HL-60 (cell line): ENCODE measurements at regions not wholly inside any gene's neighbourhood (a gene's known extent, or its start where the extent isn't known, plus 50 kb on each side); places are given as distances from the start of the nearest gene placed in this dataset.
"Not testable (repeated sequence)": the region's sequence is repeated elsewhere in the genome, so short reads cannot be mapped to it uniquely, and the experiment has no call there.

ENCODE experiments used
- DNase-seq, 2 experiments: peaks; one replicate each; pipeline ENCODE4 v3.0.0-alpha.2; 2010 to 2020; ENCODE audit warnings: low read depth in 1 of 2, low spot score in 1 of 2
- H3K27ac ChIP-seq: fragments of 250-450 bp; sonication (Bioruptor Pico); replicated peaks from 2 replicates; pipeline ENCODE4 v1.5.1; 2020; ENCODE audit warnings: mild to moderate bottlenecking, moderate library complexity
- H3K27me3 ChIP-seq: fragments of 250-450 bp; sonication (Bioruptor Pico); 2 replicates; pipeline ENCODE4 v1.5.1; 2021; ENCODE audit warnings: mild to moderate bottlenecking, moderate library complexity; ENCODE audit not compliant: insufficient read depth, poor library complexity, severe bottlenecking
- H3K4me3 ChIP-seq: replicated peaks from 2 replicates; pipeline ENCODE4 v1.5.1; 2011; ENCODE audit warnings: mild to moderate bottlenecking, control low read depth, low read length; ENCODE audit not compliant: insufficient read depth
- GABPA ChIP-seq: IDR thresholded peaks from 2 replicates; pipeline ENCODE4 v1.6.1; 2012; ENCODE audit warnings: low read depth
- POLR2AphosphoS5 ChIP-seq: IDR thresholded peaks from 2 replicates; pipeline ENCODE4 v1.6.1; 2012; ENCODE audit warnings: low read depth
- SPI1 ChIP-seq: IDR thresholded peaks from 2 replicates; pipeline ENCODE4 v1.6.1; 2012; ENCODE audit warnings: low read depth, mild to moderate bottlenecking, borderline replicate concordance
- TF ChIP-seq, protein P1 (sequence below): IDR thresholded peaks from one replicate; pipeline ENCODE4 v1.5.1; 2011; ENCODE audit warnings: low read length, control low read depth, inconsistent platforms; ENCODE audit not compliant: insufficient read depth
- TF ChIP-seq, protein P2 (sequence below): IDR thresholded peaks from 2 replicates; pipeline ENCODE4 v1.6.1; 2012; ENCODE audit warnings: low read depth; ENCODE audit not compliant: insufficient replicate concordance

DNA sequence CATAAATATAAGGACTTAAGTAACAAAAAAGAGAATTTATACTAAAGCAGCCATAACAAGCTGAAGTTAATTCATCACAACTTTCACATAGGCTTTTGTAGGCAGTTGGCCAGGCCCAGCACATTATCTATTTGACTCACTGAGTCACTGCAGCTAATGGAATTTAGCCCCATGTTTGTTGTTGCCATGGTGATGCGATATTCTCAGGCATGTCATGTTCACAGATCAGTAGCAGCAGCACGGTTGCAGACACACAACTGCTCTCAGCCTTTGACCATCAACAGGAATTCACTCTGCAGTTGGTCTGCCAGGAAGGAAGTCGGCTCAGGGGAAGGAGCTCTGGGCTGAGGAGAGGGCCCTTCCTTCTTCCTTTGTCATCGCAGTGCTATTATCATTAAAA, 639.8 kb downstream of the TMEM182 start:
- Histone ChIP-seq H3K4me3 (no peak overlapping the region), H3K27me3 (no peaks in the 10 kb centered on the region), H3K27ac (no peak overlapping the region)
- no peak for DNase-seq
- no peak for TF ChIP-seq GABPA
- TF ChIP-seq POLR2AphosphoS5: no peak
- TF ChIP-seq, protein P1, sequence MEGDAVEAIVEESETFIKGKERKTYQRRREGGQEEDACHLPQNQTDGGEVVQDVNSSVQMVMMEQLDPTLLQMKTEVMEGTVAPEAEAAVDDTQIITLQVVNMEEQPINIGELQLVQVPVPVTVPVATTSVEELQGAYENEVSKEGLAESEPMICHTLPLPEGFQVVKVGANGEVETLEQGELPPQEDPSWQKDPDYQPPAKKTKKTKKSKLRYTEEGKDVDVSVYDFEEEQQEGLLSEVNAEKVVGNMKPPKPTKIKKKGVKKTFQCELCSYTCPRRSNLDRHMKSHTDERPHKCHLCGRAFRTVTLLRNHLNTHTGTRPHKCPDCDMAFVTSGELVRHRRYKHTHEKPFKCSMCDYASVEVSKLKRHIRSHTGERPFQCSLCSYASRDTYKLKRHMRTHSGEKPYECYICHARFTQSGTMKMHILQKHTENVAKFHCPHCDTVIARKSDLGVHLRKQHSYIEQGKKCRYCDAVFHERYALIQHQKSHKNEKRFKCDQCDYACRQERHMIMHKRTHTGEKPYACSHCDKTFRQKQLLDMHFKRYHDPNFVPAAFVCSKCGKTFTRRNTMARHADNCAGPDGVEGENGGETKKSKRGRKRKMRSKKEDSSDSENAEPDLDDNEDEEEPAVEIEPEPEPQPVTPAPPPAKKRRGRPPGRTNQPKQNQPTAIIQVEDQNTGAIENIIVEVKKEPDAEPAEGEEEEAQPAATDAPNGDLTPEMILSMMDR: no peak
- TF ChIP-seq, protein P2, sequence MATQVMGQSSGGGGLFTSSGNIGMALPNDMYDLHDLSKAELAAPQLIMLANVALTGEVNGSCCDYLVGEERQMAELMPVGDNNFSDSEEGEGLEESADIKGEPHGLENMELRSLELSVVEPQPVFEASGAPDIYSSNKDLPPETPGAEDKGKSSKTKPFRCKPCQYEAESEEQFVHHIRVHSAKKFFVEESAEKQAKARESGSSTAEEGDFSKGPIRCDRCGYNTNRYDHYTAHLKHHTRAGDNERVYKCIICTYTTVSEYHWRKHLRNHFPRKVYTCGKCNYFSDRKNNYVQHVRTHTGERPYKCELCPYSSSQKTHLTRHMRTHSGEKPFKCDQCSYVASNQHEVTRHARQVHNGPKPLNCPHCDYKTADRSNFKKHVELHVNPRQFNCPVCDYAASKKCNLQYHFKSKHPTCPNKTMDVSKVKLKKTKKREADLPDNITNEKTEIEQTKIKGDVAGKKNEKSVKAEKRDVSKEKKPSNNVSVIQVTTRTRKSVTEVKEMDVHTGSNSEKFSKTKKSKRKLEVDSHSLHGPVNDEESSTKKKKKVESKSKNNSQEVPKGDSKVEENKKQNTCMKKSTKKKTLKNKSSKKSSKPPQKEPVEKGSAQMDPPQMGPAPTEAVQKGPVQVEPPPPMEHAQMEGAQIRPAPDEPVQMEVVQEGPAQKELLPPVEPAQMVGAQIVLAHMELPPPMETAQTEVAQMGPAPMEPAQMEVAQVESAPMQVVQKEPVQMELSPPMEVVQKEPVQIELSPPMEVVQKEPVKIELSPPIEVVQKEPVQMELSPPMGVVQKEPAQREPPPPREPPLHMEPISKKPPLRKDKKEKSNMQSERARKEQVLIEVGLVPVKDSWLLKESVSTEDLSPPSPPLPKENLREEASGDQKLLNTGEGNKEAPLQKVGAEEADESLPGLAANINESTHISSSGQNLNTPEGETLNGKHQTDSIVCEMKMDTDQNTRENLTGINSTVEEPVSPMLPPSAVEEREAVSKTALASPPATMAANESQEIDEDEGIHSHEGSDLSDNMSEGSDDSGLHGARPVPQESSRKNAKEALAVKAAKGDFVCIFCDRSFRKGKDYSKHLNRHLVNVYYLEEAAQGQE: no peak
- TF ChIP-seq SPI1: no peak

- no peak for DNase-seq
- Histone ChIP-seq H3K27ac (no peak overlapping the region), H3K27me3 (no peaks in the 10 kb centered on the region), H3K4me3 (no peak overlapping the region)
- TF ChIP-seq SPI1 (no peak), POLR2AphosphoS5 (no peak), GABPA (no peak)
- TF ChIP-seq, protein P1: no peak
- TF ChIP-seq, protein P2: no peak
Observed at GRCh38 chr2:103402336-103402735, 640.5 kb downstream of the TMEM182 start.

GRCh38 chr2:103402944-103403343, 641.1 kb downstream of the TMEM182 start:
- no peak for DNase-seq
- Histone ChIP-seq H3K4me3 (no peak overlapping the region), H3K27me3 (no peaks in the 10 kb centered on the region), H3K27ac (no peak overlapping the region)
- TF ChIP-seq SPI1 (no peak), GABPA (no peak)

- DNase-seq, H3K27me3 ChIP-seq, H3K27ac ChIP-seq, H3K4me3 ChIP-seq: not testable (repeated sequence)
Observed at GRCh38 chr2:103403388-103403787, 641.6 kb downstream of the TMEM182 start.

- Histone ChIP-seq H3K4me3 (no peak overlapping the region), H3K27me3 (no peaks in the 10 kb centered on the region), H3K27ac (no peak overlapping the region)
- DNase-seq: peak in 1 of 2 experiments; percentile 15
- TF ChIP-seq, protein P1: no peak
Observed at GRCh38 chr2:103410221-103410620, 648.4 kb downstream of the TMEM182 start.
